ENCODE measurements at regions not wholly inside any gene's neighbourhood (a gene's known extent, or its start where the extent isn't known, plus 50 kb on each side); places are given as distances from the start of the nearest gene placed in this dataset.

DNA sequence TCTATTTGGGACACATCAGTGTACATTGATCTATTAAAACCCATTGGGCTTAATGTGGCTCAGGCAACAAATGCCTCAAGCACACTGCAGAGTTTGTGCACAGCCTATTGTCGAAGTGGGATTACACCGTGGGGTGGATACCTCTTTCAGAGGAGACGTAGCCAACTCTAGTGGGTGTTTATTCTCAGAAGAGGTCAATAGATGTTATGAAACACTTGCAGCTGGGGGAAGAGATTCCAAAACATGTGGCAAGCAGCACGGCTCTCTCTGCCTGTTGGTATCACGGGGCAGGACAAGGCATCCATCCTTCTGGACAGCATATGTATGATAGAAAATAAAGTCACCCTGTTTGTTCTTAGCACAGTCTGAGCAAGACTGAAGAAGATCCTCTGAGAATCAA is 121.4 kb upstream of the COPS8 start:
- DNase-seq = no peak

DNA sequence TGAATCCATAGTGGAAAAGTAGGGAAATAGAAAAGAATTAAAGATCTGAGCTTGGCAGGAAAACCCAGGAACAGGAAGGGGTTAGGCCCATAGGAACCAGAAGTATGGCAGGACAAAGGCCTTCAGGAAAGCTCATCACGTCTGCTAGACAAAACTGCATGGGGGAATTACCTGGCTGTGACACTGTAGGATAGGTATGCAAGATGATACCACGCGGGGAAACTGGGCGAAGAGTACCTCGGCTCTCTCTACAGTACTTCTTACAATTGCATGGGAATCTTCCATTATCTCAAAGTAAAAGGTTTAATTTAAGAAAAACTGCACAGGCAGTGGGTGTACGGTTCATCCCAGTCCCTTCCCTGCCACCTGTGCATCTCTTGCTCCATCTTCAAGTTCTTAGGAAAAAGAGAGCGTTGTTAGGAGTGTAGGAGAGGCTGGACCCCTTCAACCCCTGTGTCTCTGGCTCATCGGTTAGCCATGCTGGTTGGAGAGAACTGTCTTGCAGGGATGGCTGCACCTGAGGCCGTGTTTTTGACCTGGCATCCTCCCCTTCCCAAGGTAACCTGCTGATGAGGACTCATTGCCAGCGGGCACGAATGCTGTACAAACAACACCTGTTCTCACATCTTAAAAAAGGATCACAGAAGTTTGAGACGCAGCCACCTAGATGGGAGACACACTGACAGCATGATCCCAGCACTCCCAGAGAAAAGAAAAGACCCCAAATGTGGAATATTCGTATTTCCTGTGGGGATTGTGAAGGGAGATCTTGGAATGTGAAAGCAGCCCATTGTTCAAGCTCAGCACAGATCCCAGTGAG is 120.5 kb upstream of the COPS8 start:
- no peak for DNase-seq

DNA sequence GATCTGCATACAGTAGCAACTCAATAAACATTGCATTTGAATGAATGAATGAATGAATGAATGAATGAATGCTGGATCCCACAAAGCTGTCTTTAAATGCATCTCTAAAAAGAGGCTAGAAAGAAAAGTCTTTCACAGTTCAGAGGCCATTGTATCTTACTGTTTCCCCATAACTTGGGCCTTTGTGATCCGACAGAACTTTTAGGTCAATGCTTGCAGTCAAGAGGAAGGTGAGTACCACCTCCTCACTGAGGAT is 119.9 kb upstream of the COPS8 start:
- no peak for DNase-seq

DNA sequence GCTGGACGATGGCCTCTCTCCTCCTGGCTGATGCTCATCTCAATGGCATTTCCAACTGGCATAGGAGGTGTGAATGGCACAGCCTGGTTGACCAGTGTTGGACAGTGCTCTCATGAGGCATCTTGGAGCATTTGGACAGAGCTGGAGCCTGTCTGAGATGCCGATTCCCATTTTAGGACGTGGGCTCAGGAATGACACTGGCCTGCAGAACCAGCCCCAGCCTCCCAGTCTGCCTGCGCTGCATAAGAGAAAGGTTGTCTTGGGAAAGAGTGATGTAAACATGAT is 118.2 kb upstream of the COPS8 start:
- no peak for DNase-seq

DNA sequence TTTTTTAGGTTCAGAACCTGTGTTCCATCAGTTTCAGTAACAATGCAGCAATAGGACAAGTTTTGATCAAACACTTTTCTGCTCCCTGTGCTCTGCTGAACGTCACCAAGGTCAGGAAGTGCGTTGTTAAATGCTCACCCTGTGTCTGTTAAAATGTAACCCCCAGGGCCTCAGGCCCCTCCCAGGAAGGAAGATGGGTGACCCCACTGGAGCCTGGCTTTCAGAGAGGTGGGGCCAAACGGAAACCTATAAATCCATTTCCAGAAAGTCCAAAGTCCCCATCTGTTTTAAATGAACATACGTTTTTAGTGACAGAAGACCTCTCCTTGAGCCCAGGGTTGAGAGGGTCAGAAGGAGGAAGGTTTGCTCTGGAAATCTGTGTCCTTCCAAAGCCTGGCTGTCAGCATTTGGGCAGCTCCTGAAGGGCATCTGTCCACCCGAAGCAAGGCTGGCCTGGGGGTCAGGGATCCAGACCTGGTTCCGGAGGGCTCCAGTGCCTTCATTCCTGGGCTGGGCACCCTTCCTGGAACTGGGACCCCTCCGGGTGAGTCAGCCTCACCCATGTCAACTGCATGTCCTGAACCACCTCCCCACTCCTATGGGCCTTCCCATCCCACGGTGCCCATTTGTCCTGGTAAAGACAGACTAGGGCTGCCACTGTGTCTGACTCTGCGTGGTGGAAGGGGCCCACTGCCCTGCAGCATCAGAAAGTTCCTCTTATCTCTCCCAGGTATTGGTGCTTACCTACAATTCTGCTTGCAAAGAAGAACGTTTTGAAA is 117.4 kb upstream of the COPS8 start:
- peak; percentile 10 for DNase-seq

DNA sequence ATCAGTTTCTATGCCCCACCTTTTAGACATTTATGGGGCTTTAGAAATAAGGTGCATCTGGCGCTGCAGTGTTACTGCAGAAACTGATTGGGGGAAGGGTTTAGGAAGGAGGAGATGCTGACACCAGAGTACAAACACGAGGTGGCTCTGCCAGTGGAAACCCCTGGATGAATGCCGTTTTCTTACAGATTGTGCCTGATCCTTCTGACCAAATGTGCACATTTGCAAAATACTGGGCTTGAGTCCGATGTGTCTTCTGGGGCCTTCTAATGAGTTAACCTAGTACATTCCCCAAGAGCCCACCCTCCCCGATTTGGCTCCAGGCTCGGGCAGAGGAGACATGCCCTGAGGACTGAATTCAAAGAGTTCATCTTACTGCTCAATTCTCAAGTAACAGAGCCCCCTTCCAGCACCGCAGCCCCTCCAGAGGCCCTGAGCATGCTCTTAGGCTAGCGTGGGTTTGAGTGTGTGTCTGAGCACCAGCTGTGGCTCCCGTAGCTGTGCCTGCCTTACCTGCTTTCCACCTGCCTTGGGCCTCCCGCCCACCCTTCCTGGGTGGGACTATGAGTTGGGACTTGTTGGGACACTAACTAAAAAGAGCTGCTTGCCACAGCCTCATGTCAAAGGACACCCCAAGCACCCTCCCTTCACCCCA is 116.7 kb upstream of the COPS8 start:
- DNase-seq = no peak

DNA sequence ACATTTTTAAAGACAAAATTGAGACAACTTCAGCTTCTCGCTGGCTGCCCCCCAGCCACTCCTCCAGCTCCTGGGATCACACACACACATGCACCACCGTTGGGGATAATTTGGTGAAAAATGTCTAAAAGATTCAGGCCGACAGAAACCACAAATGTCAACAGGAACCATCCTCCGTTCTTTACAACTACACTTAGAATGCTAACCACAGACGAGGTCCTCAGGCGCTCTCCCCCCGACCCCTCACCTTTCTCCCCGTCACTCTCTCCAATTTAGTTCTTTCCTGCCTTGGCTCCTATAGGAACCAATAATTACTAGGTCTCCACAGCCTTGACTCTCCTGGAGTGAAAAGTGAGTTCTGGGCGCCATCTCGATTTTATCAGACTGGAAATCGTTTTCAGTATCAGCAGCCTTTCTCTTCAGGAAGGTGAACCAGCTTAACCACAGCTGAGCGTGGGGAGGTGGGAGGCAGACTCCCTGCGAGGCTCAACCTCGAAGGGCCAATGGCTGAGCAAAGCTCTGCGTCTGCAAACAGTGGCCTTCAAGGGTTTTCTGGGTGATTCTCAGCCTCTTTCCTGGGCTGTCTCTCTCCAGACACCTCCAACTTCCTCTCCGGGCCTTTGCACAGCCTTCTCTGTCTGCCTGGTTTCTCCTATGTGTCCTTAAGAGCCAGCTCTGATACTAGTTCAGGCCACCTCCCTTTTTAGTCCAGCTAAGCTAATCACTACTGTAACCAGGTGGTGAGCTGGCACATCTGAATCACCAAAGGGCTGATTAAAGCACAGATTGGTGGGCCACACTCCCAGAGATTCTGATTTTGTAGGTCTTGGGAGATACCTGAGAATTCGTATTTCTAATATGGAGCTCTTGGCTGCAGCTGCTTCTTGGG is 115.7 kb upstream of the COPS8 start:
- no peak for DNase-seq

DNA sequence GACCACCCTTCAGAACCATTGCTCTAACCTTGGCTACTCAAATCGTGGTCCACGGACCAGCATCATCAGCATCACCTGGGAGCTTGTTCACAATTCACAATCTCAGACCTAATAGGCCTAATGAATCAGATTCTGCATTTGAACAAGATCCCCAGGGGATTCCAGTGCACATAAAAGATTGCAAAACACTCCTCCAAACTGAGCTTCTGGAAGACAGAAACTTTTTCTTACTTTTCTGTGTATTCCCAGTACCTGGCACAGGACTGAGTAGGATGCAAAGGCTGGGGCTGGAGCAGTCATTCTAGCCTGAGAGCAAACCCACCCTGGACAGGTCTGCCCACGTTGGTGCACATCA is 115.1 kb upstream of the COPS8 start:
- no peak for DNase-seq

DNA sequence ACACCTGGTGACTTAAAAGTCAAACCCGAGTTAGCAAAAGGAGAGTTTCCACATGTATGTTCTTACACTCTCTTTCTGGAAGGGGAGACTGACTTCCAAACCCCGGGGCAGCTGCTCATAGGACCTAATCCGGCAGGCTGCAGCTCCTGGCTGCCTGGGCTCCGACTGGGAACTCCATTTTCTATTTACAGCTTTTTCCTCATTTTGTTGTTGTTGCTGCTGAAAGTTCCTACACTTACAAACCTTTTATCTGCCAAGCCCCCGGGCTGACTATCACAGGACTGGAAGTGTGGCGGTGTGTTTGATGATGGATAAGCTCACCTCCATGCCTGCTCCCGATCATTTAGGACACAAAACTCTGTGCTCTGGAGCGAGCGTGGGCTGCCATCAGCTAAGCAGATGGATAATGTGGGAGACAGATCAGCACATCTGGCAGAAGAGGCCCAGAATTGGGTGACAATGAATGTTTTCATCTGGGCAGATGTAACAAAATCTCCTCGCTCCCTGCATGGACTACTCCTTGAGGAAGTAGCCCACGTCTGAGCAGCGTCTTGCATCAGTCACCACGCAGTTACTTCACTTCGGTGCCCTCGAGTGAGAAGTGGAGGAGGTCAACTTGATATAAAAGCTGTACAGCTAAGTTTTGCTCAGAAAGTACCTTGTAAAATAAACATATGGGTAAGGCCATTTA is 114.4 kb upstream of the COPS8 start:
- peak; percentile 21 for DNase-seq

DNA sequence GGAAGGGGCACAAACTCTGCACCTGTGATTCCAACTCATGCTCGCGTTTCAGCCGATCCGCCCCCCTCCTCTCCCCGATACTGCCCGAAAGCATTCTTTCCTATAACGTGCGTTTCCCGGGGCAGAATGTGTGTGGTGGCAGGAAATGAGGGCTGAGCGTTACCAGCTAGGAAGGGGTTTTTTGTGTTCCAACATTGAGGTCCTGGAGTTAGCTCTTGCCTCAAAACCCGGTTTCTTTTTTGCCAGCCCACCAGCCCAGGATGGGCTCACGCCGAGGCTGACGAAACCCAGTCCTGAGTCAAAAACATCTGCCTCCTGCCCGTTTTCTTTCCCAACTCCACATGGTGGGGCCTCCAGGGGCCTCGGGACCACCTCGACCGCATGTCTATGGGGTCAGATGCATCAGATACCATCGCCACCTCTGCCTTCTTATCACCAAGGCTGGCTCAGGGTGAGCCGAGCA is 113.7 kb upstream of the COPS8 start:
- no peak for DNase-seq

DNA sequence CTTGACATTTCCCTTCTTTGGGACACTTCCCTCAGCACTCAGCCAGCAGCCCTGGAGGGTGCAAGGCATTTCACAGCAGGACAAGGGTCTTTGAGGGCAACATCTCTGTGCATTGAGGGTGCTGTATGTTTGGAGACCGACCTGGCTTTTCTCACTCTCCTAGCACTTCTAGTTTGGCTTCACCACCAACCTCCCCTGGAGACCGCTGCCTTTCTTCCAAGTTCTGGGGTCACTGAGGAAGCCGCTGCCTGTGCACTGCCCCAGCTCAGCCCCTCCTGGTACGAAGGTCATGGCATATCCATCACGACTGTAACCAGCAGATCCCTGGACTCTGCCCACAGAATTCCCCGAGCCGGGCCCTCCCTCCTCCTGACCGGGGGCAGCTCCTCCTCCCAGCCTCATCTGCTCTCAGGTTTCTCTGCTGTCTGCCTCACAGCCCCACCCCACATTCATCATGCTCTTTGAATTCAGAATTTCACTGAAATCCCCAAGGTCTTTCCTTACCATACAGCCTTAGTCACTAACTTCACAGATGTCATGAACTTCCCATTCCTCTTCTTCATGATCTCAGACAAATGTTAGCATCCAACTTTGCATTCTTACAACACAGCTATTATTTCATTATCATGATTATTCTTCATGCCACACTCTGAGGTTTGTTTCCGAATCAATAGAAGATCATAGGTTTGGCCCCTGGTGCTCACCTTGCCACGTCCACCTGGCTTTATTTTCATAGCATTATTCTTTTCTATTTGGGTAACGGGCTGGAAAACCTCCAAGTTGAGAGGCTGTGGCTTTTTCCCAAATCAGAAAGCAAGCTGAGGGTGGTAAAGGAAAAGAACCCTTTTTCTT is 113.0 kb upstream of the COPS8 start:
- DNase-seq = no peak

DNA sequence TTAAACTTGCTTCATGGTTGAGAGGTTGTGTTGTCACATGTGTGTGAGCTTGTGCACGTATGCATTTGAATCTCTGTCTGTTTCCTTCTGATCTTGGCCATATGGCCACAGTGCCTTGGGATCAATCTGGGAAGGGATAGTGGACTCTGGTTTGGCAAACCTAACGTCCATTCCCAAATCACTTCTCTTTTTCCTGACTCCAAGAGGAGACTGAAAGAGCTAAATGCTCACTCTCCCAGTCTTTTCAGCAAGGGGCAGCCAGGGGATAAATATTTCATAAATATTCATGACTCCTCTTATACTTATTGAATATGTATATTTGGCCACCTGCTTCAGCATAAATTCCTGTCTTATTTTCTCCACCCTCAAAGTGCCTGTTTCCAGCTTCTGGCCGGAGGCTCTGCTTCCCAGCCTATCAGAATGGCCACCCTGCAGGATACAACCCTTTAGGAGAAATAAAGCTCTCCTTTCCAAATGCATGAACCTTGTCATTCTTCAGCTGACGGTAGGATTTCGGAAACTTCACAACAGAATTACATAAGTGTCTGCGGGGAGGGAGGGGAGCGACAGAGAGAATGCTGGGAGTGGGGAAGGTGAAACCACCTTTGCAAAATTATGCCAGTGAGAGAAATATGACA is 112.2 kb upstream of the COPS8 start:
- no peak for DNase-seq

DNA sequence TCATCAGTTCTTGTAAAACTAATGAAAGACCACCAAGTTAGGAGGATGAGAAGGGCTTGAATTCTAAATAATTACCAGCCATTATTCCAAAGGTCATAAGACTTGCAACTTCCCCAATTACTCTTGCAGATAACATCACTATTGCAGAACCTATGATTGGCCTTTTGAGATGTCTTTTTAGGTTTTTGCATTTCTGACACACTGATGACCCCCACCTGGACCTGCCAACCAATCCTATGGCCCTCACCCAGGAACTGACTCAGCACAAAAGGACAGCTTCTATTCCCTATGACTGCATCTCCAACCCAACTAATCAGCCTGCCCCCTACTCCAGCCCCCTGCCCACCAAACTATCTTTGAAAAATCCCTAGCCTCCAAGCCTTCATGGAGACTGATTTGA is 111.5 kb upstream of the COPS8 start:
- no peak for DNase-seq

DNA sequence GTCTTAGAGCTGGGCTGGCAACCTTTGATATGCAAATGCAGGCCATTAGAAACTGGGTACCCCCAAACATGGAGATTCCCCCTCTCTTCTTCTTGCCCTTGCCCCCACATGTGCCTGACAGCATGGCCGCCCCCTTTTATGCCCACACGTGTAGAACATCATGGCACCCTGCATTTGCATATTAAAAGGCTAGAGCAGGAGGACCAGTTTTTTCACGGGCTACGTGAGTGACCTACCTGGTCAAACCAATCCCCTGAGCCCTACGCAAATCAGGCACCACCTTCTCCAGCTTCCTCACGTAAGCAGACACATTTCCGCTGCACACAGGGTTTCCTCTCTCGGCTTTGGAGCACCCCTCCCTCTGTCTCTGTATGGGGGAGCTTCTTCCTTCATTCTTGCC is 110.9 kb upstream of the COPS8 start:
- DNase-seq = no peak

DNA sequence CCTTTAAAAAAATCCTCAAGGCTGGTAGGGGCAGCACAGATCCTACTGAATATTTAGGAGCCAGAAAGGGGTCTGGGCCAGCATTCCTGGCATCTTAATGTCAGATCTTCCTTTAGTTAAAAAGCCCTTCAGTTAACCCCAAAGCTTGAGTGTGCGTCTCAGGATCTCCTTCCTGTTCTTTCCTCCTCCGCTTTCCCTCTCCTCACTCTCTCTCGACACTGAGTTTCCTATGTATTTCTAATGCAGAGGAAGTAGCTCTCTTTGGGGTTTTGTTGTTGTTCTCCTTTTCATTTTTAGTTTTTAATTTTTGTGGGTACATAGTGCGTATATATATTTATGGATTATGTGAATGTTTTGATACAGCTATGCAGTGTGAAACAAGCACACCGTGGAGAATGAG is 109.9 kb upstream of the COPS8 start:
- no peak for DNase-seq

DNA sequence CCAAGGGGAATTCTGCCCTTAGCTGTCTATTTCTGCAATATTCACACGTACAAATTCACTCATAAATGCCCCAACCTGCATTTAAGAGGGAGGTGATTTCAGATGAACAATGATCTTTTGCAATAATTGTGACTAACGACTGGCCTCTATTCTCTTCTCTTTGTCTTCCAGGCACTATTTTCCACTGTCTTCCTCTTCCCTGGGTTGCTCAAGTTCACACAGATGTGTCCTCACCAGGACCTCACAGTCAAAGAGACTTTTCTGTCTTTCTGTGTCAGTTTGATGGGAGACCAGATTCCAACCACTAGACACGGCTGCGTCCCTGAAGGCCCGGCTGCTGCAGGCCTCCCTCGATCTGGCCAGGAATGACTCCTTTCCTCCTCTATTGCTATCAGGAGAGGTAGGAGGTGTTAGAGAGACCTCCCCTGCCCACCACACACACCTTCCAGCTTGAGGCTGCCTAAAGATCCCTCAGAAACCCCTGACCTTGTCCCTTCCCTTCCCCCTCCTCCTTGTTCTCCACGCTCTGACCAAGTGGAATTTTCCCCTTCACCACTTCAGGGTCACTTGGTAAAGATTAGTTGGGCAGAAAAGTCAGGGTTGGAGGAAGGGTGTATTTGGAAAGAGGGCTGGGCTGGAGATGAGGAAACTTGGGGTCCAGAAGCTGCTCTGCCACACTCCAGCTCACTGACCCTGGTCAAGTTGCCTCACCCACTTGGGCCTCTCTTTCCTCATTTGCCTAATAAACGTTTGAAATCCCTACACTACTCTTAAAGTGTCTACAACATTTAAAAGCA is 109.2 kb upstream of the COPS8 start:
- no peak for DNase-seq

DNA sequence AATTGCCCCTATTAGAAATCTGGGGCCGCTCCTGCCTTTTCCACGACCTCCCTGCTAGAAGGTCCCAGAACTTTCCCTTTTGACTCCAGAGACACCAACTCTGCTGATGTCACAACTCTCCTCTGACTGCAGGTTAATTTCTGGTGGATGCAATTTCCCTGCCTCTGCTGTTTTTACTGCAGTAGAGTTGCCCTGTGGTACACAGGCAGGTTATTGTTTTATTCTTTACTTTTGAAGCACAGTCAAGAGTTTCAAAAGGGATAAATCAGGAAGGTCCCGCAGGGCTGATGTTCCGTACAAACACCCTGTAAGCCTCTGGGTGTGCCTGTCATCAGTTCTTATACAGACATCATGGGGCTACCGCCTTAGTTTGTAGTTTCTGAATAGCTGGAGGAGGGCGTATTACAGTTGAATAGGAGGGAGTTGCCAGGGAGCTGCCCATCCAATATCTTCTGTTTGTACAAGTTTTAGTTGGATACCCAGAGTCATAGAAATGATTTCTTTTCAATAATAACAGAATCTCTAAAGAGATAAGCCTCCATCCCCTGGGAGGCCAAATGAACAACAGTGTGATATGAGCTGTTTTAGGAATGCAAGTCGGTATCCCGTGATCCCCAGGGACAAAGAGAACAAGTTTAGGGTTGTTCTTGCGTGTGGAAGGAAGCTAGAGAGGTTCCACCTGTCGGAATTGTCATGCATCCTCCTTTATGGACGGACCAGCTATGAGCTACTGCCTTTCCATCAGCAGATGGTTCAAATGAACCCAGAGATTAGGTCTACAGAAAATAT is 108.4 kb upstream of the COPS8 start:
- DNase-seq = no peak

DNA sequence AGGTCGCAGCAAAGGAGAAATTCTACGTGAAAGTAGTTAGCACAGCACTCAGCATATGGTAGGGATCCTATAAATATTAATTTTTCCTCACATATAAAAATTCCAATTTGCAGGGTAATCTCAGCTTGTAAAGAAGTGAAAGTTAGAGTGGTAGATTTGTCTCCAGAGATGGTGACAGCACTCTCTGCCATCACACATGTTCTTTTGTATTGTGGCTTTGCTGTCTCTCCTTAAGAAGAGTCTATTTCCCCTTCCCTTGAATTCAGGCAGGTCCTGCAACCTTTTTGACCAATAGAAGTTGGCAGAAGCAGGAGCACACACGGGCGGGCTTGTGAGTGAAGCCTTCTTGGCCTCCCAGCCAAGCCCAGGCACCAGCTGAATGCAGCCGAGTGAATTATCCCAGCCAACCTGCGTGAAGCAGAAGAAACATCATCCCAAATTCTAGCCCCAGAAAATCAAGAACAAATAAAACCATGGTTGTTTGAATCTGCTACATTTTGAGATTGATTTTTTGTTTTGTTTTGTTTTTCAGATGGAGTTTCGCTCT is 107.8 kb upstream of the COPS8 start:
- DNase-seq = no peak

DNA sequence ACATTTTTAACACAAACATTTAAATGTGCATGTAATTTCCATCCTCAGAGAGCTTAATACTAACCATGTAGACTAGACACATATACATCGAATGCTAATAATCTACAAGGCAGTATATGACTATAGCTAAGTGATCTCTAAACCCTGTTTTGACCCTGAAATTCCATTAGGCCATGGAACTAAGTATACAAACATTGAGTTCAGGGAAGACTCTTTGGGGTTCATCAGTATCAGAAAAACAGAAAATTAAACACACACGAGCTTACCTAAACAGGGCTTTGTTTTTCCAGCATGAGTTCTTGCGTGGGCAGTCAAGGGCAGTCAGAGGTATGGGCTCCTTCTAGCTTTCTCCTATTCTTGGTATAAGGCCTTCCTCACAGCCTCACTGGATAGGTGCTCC is 106.0 kb upstream of the COPS8 start:
- DNase-seq = no peak
